Fibroblast of the aortic adventitia (primary cell): ENCODE measurements at regions not wholly inside any gene's neighbourhood (a gene's known extent, or its start where the extent isn't known, plus 50 kb on each side); places are given as distances from the start of the nearest gene placed in this dataset.

Experiments
- DNase-seq: peaks from one replicate; pipeline ENCODE4 v3.0.0-alpha.2; 2010; ENCODE audit warnings: low read depth
- H3K4me3 ChIP-seq: 2 replicates; pipeline ENCODE4 v1.5.1; 2011; ENCODE audit warnings: low read depth, mild to moderate bottlenecking, control low read depth, low read length, moderate library complexity
- TF ChIP-seq, protein P1 (sequence below): IDR thresholded peaks from 2 replicates; pipeline ENCODE4 v1.5.1; 2011; ENCODE audit warnings: mild to moderate bottlenecking, low read length, control low read depth, inconsistent platforms; ENCODE audit not compliant: insufficient read depth

GRCh38 chr17:83176623-83177583, 97.5 kb downstream of the METRNL start:
- no peak overlapping the region for H3K4me3 ChIP-seq
- DNase-seq: no peak
- TF ChIP-seq, protein P1, sequence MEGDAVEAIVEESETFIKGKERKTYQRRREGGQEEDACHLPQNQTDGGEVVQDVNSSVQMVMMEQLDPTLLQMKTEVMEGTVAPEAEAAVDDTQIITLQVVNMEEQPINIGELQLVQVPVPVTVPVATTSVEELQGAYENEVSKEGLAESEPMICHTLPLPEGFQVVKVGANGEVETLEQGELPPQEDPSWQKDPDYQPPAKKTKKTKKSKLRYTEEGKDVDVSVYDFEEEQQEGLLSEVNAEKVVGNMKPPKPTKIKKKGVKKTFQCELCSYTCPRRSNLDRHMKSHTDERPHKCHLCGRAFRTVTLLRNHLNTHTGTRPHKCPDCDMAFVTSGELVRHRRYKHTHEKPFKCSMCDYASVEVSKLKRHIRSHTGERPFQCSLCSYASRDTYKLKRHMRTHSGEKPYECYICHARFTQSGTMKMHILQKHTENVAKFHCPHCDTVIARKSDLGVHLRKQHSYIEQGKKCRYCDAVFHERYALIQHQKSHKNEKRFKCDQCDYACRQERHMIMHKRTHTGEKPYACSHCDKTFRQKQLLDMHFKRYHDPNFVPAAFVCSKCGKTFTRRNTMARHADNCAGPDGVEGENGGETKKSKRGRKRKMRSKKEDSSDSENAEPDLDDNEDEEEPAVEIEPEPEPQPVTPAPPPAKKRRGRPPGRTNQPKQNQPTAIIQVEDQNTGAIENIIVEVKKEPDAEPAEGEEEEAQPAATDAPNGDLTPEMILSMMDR: no peak

DNA sequence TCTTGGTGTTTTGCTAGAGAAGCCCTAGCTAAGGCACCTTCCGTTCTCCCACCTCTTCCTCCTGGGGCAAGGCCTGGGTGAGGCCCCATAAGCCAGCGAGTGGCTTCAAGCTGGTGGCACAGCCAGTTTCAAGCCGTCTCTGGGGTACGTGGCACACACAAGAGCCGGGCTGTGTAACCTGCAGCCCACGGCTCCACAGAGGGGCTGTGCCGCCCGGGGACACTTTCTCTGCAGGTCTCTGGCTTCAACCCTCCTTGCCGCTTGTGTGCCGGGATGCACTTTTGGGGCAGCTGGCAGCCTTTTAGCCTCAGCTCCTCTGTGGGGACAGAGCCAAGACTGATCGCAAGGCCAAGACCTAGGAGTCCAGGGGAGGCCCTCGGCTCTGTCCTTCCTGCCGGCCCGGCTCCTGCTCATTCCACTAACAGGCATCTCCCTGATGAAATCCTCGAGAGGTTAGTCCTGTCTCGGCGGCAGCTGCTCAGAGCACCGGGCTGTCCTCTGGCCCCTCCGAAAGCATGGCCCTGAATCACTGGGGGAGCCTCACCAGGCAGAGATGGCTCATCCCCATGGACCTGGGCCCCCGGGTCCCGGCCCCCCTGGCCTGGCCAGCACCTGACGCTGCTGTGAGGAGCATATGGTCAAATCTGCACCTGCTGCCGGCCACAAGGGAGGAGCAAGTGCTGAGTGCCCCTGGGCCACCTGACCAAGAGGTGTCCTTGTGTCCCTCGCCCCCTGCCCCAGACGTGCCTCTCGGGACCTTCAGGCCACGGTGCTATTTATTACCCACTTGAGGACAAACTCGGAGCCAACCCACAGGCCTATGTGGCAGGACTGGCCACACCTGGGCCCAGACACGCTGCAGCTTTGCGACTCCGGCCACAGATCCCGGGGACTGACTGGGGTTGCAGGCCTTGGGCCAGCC, 98.5 kb downstream of the METRNL start:
- TF ChIP-seq, protein P1: no peak
- H3K4me3 ChIP-seq: no peak overlapping the region
- DNase-seq: no peak

GRCh38 chr17:83178533-83179304, 99.3 kb downstream of the METRNL start:
- H3K4me3 ChIP-seq: no peak overlapping the region
- DNase-seq: no peak
- TF ChIP-seq, protein P1: no peak

DNA sequence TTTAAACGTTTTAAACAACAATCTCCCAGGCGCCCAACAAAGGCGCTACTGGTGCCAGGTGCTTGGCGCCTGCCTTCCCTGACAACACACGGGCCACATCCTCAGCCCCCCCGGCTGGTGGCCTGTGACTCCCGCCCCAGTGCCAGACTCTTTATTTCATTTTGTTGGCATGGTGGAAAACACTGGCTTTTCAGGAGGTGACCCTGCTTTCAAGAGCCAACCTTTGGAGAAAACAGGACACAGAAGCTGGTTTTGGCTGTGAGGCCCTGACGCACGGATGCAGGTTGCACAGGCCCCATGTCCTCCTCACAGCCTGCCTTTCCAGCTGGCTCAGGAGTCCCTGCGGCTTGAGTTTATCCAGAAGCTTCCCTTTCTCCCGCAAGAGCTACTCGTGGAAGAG, 100.0 kb downstream of the METRNL start:
- no peak overlapping the region for H3K4me3 ChIP-seq
- DNase-seq: no peak
- TF ChIP-seq, protein P1: no peak

- H3K4me3 ChIP-seq: no peak overlapping the region
- DNase-seq: no peak
- TF ChIP-seq, protein P1: no peak
These were observed 100.4 kb downstream of the METRNL start for GRCh38 chr17:83179811-83180210.

DNA sequence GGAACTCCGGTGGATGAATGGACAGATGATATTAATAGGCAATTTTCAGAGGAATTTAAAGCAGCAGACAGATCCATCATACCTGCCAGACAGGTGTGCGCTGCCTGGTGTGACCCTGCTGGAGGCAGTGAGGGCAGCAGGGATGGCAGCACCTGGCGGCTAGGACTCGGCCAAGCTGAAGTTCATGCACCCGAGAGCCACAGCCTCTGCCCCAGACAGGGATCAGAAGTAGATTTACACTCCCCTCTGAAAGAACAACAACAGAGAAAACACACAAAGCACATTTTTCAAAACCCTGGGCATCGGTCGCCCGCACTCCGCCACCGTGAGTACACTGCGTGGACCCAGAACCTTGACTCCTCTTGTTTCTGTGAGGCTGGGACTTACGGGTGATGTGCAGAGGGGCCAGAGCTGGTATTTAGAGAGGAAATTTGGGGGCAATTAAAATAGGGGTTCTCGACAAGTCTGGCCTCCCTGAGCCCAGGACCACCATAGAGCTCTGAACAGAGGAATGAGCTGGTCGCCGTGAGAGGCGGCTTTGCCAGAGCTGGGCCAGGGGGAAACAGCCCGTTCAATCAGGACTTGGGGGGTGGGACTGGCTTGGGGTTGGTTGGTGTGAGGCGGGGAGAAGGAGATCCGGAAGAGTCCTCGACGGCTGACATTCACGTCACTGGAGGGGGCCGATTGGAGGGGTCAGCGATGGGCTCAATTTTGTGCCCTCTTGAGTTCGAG, 101.0 kb downstream of the METRNL start:
- TF ChIP-seq, protein P1: no peak
- H3K4me3 ChIP-seq: no peak overlapping the region
- DNase-seq: no peak
